WTC11 (cell line): ENCODE measurements at regions not wholly inside any gene's neighbourhood (a gene's known extent, or its start where the extent isn't known, plus 50 kb on each side); places are given as distances from the start of the nearest gene placed in this dataset.

Experiments used
- ATAC-seq: fragments of 200-7000 bp; cut with Tn5 transposase; 2 replicates; pipeline ENCODE4 v1.10.0; 2021; ENCODE audit warnings: mild to moderate bottlenecking, moderate library complexity
- CTCF ChIA-PET: fragments of 300-600 bp; sonication (Branson Sonifier 250); formaldehyde crosslinking; loops from one replicate; lab custom pipeline; 2021; ENCODE audit warnings: antibody characterized with exemption; lab: Charles Lee
- POLR2A ChIA-PET: fragments of 350-600 bp; sonication (Branson Sonifier 250); formaldehyde crosslinking; loops from one replicate; lab custom pipeline; 2021; ENCODE audit warnings: antibody characterized with exemption; lab: Charles Lee
- DNase-seq: peaks from one replicate; pipeline ENCODE4 v3.0.0; 2021; ENCODE audit warnings: low spot score
- H3K27ac Mint-ChIP-seq: 2 replicates; pipeline ENCODE4 v1.8.0; 2021; ENCODE audit warnings: mixed read lengths
- H3K27me3 Mint-ChIP-seq: 2 replicates; pipeline ENCODE4 v1.8.0; 2021; ENCODE audit warnings: low read depth, mild to moderate bottlenecking, moderate library complexity, mixed read lengths
- H3K36me3 Mint-ChIP-seq: 2 replicates; pipeline ENCODE4 v1.8.0; 2021; ENCODE audit warnings: mixed read lengths
- H3K4me1 Mint-ChIP-seq: 2 replicates; pipeline ENCODE4 v1.8.0; 2022; ENCODE audit warnings: mixed read lengths
- H3K4me3 Mint-ChIP-seq: 2 replicates; pipeline ENCODE4 v1.8.0; 2021; ENCODE audit warnings: mild to moderate bottlenecking, moderate library complexity, mixed read lengths
- H3K9me3 Mint-ChIP-seq: 2 replicates; pipeline ENCODE4 v1.8.0; 2021; ENCODE audit warnings: mixed read lengths
- CBFB ChIP-seq: sonication (generic); formaldehyde crosslinking; IDR thresholded peaks from 2 replicates; pipeline ENCODE4 v1.8.1; 2022; ENCODE audit warnings: mild to moderate bottlenecking, low read depth, missing genetic modification reagents
- CTCF ChIP-seq: fragments of 200-600 bp; IDR thresholded peaks from 2 replicates; pipeline ENCODE4 v1.8.0; 2022; ENCODE audit warnings: antibody characterized with exemption
- ERG ChIP-seq: fragments of 250-450 bp; sonication (Bioruptor Pico); IDR thresholded peaks from 2 replicates; pipeline ENCODE4 v1.8.0; 2021; ENCODE audit warnings: mild to moderate bottlenecking
- IRF2 ChIP-seq: sonication (generic); formaldehyde crosslinking; IDR thresholded peaks from 2 replicates; pipeline ENCODE4 v1.8.0; 2022; ENCODE audit warnings: low read depth, missing genetic modification reagents, borderline replicate concordance
- KAT7 ChIP-seq: sonication (generic); formaldehyde crosslinking; IDR thresholded peaks from 2 replicates; pipeline ENCODE4 v1.8.1; 2023; ENCODE audit warnings: missing genetic modification reagents, mild to moderate bottlenecking, borderline replicate concordance
- NR1H2 ChIP-seq: sonication (generic); formaldehyde crosslinking; IDR thresholded peaks from 2 replicates; pipeline ENCODE4 v1.9.0; 2021; ENCODE audit warnings: mild to moderate bottlenecking, moderate library complexity, missing genetic modification reagents
- NR2C2 ChIP-seq: sonication (generic); formaldehyde crosslinking; IDR thresholded peaks from 2 replicates; pipeline ENCODE4 v1.8.0; 2022; ENCODE audit warnings: mild to moderate bottlenecking, missing genetic modification reagents
- SMAD3 ChIP-seq: sonication (generic); formaldehyde crosslinking; IDR thresholded peaks from 2 replicates; pipeline ENCODE4 v1.8.0; 2022; ENCODE audit warnings: missing genetic modification reagents, mild to moderate bottlenecking, borderline replicate concordance
- SOX15 ChIP-seq: fragments of 250-450 bp; sonication (Bioruptor Pico); IDR thresholded peaks from 2 replicates; pipeline ENCODE4 v1.9.0; 2021; ENCODE audit warnings: mild to moderate bottlenecking
- USF1 ChIP-seq: sonication (generic); formaldehyde crosslinking; IDR thresholded peaks from 2 replicates; pipeline ENCODE4 v1.8.0; 2022; ENCODE audit warnings: mild to moderate bottlenecking, missing genetic modification reagents
- ZBTB43 ChIP-seq: sonication (generic); formaldehyde crosslinking; IDR thresholded peaks from 2 replicates; pipeline ENCODE4 v1.8.1; 2023; ENCODE audit warnings: mild to moderate bottlenecking, missing genetic modification reagents
- ZNF121 ChIP-seq: sonication (generic); formaldehyde crosslinking; IDR thresholded peaks from 2 replicates; pipeline ENCODE4 v1.8.0; 2023; ENCODE audit warnings: missing genetic modification reagents
- ZNF138 ChIP-seq: sonication (generic); formaldehyde crosslinking; conservative IDR thresholded peaks from 2 replicates; pipeline ENCODE4 v1.8.1; 2022; ENCODE audit warnings: mild to moderate bottlenecking, moderate library complexity, missing genetic modification reagents
- ZNF317 ChIP-seq: sonication (generic); formaldehyde crosslinking; IDR thresholded peaks from 2 replicates; pipeline ENCODE4 v1.8.1; 2023; ENCODE audit warnings: low read depth, mild to moderate bottlenecking, moderate library complexity, missing genetic modification reagents, borderline replicate concordance
- TF ChIP-seq, protein P1 (sequence below): sonication (generic); formaldehyde crosslinking; IDR thresholded peaks from 2 replicates; pipeline ENCODE4 v1.8.0; 2023; ENCODE audit warnings: mild to moderate bottlenecking, missing genetic modification reagents
- TF ChIP-seq, protein P2 (sequence below): sonication (generic); formaldehyde crosslinking; conservative IDR thresholded peaks from 2 replicates; pipeline ENCODE4 v1.8.1; 2022; ENCODE audit warnings: mild to moderate bottlenecking, missing genetic modification reagents
- TF ChIP-seq, protein P3 (sequence below): sonication (generic); formaldehyde crosslinking; IDR thresholded peaks from 2 replicates; pipeline ENCODE4 v1.8.1; 2022; ENCODE audit warnings: low read depth, missing genetic modification reagents, borderline replicate concordance

- H3K9me3 Mint-ChIP-seq, result peaks cover 5% of the 10 kb centered on the region
- H3K27ac Mint-ChIP-seq, result no peak overlapping the region
- POLR2A ChIA-PET, result no interaction called here
- H3K4me1 Mint-ChIP-seq, result peaks cover 4% of the 10 kb centered on the region
- H3K27me3 Mint-ChIP-seq, result peaks cover 4% of the 10 kb centered on the region
- no peak overlapping the region for H3K4me3 Mint-ChIP-seq
- no peak for DNase-seq
- CTCF ChIA-PET, result interaction anchor here (0.8 kb wide), 1 partner anchor 172 kb away, joined by 3 read pairs; no protein-coding TSS in a partner anchor
- no peak for ATAC-seq
- H3K36me3 Mint-ChIP-seq, result no peaks in the 10 kb centered on the region
- TF ChIP-seq, protein P1, sequence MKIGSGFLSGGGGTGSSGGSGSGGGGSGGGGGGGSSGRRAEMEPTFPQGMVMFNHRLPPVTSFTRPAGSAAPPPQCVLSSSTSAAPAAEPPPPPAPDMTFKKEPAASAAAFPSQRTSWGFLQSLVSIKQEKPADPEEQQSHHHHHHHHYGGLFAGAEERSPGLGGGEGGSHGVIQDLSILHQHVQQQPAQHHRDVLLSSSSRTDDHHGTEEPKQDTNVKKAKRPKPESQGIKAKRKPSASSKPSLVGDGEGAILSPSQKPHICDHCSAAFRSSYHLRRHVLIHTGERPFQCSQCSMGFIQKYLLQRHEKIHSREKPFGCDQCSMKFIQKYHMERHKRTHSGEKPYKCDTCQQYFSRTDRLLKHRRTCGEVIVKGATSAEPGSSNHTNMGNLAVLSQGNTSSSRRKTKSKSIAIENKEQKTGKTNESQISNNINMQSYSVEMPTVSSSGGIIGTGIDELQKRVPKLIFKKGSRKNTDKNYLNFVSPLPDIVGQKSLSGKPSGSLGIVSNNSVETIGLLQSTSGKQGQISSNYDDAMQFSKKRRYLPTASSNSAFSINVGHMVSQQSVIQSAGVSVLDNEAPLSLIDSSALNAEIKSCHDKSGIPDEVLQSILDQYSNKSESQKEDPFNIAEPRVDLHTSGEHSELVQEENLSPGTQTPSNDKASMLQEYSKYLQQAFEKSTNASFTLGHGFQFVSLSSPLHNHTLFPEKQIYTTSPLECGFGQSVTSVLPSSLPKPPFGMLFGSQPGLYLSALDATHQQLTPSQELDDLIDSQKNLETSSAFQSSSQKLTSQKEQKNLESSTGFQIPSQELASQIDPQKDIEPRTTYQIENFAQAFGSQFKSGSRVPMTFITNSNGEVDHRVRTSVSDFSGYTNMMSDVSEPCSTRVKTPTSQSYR, result no peak
- no peak for TF ChIP-seq NR1H2 (CRISPR knock-in tag)
- no peak for TF ChIP-seq SOX15 (CRISPR knock-in tag)
- TF ChIP-seq ERG, result no peak
- TF ChIP-seq ZNF121, result no peak
- no peak for TF ChIP-seq ZNF138 (CRISPR knock-in tag)
- no peak for TF ChIP-seq KAT7 (CRISPR knock-in tag)
- no peak for TF ChIP-seq ZBTB43 (CRISPR knock-in tag)
- no peak for TF ChIP-seq IRF2
- no peak for TF ChIP-seq CBFB (CRISPR knock-in tag)
- no peak for TF ChIP-seq ZNF317
- no peak for TF ChIP-seq NR2C2 (CRISPR knock-in tag)
- no peak for TF ChIP-seq SMAD3
- TF ChIP-seq, protein P2, sequence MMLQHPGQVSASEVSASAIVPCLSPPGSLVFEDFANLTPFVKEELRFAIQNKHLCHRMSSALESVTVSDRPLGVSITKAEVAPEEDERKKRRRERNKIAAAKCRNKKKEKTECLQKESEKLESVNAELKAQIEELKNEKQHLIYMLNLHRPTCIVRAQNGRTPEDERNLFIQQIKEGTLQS, result no peak
- TF ChIP-seq, protein P3, sequence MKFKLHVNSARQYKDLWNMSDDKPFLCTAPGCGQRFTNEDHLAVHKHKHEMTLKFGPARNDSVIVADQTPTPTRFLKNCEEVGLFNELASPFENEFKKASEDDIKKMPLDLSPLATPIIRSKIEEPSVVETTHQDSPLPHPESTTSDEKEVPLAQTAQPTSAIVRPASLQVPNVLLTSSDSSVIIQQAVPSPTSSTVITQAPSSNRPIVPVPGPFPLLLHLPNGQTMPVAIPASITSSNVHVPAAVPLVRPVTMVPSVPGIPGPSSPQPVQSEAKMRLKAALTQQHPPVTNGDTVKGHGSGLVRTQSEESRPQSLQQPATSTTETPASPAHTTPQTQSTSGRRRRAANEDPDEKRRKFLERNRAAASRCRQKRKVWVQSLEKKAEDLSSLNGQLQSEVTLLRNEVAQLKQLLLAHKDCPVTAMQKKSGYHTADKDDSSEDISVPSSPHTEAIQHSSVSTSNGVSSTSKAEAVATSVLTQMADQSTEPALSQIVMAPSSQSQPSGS (CRISPR knock-in tag), result no peak
- no peak for TF ChIP-seq USF1 (CRISPR knock-in tag)
- no peak for TF ChIP-seq CTCF
Observed at GRCh38 chr11:129584316-129584715, 208.7 kb downstream of the BARX2 start.
